ENCODE measurements at regions not wholly inside any gene's neighbourhood (a gene's known extent, or its start where the extent isn't known, plus 50 kb on each side); places are given as distances from the start of the nearest gene placed in this dataset.

- TF ChIP-seq CTCF (IDR thresholded peaks at IDR 0.05; ENCODE audit: low read depth, low read length), result no peak
- no peak for TF ChIP-seq MYC (IDR thresholded peaks at IDR 0.05; ENCODE audit: low read depth, low read length)
- no peak for TF ChIP-seq POLR2A (IDR thresholded peaks at IDR 0.05; ENCODE audit: extremely low read depth, insufficient read length)
- TF ChIP-seq MAX (IDR thresholded peaks at IDR 0.05; ENCODE audit: low read depth, low read length), result no peak
Observed at GRCh38 chr12:24212496-24212895, 263.0 kb upstream of the SOX5 start.

All from NB4 (cell line).